NCI-H82 (cell line): ENCODE measurements at regions not wholly inside any gene's neighbourhood (a gene's known extent, or its start where the extent isn't known, plus 50 kb on each side); places are given as distances from the start of the nearest gene placed in this dataset.
A peak's percentile ranks its signal among the peaks of the same experiment; 100 is the strongest.

ENCODE experiments used
- DNase-seq: peaks from one replicate; lab custom pipeline; 2025; lab: John Stamatoyannopoulos, UW

- DNase-seq, result no peak
These were observed 1048.2 kb downstream of the TTLL7 start for GRCh38 chr1:82950606-82951200.

GRCh38 chr1:82948386-82948785, 1050.5 kb downstream of the TTLL7 start:
- DNase-seq, result no peak

GRCh38 chr1:82947278-82947677, 1051.7 kb downstream of the TTLL7 start:
- no peak for DNase-seq

GRCh38 chr1:82946096-82946605, 1052.8 kb downstream of the TTLL7 start:
- DNase-seq, result no peak

GRCh38 chr1:82944822-82945221, 1054.1 kb downstream of the TTLL7 start:
- no peak for DNase-seq

- no peak for DNase-seq
These were observed 1064.9 kb downstream of the TTLL7 start for GRCh38 chr1:82934074-82934473.

- no peak for DNase-seq
These were observed 1066.2 kb downstream of the TTLL7 start for GRCh38 chr1:82932727-82933126.

- no peak for DNase-seq
These were observed 1066.7 kb downstream of the TTLL7 start for GRCh38 chr1:82932207-82932606.

GRCh38 chr1:82931006-82931405, 1067.9 kb downstream of the TTLL7 start:
- no peak for DNase-seq

GRCh38 chr1:82927753-82928152, 1071.2 kb downstream of the TTLL7 start:
- DNase-seq, result no peak

- DNase-seq, result no peak
These were observed 1074.3 kb downstream of the TTLL7 start for GRCh38 chr1:82924666-82925065.

- DNase-seq, result no peak
These were observed 1075.0 kb downstream of the TTLL7 start for GRCh38 chr1:82923931-82924330.

- no peak for DNase-seq
These were observed 1077.2 kb downstream of the TTLL7 start for GRCh38 chr1:82921759-82922158.

- no peak for DNase-seq
These were observed 1078.3 kb downstream of the TTLL7 start for GRCh38 chr1:82920418-82921248.

GRCh38 chr1:82919837-82920236, 1079.1 kb downstream of the TTLL7 start:
- no peak for DNase-seq

GRCh38 chr1:82907313-82907712, 1091.6 kb downstream of the TTLL7 start:
- no peak for DNase-seq

- no peak for DNase-seq
These were observed 1095.3 kb downstream of the TTLL7 start for GRCh38 chr1:82903626-82904025.

- peak; percentile 95 for DNase-seq
These were observed 1097.4 kb downstream of the TTLL7 start for GRCh38 chr1:82901561-82901960.

GRCh38 chr1:82901118-82901517, 1097.8 kb downstream of the TTLL7 start:
- DNase-seq, result peak; percentile 73

GRCh38 chr1:82899017-82899416, 1098.3 kb downstream of the ADGRL2 start:
- DNase-seq, result no peak

GRCh38 chr1:82897549-82897948, 1096.8 kb downstream of the ADGRL2 start:
- no peak for DNase-seq

- DNase-seq, result no peak
These were observed 1095.3 kb downstream of the ADGRL2 start for GRCh38 chr1:82896036-82896435.

- peak; percentile 80 for DNase-seq
These were observed 1093.9 kb downstream of the ADGRL2 start for GRCh38 chr1:82894635-82895034.
